HepG2 (cell line): ENCODE measurements at regions not wholly inside any gene's neighbourhood (a gene's known extent, or its start where the extent isn't known, plus 50 kb on each side); places are given as distances from the start of the nearest gene placed in this dataset.

Source experiments
- ATAC-seq: fragments of 200-7000 bp; cut with Tn5 transposase; 3 replicates; pipeline ENCODE4 v1.9.1; 2020; ENCODE audit warnings: mild to moderate bottlenecking, moderate library complexity
- BruUV-seq: library from RNA; stranded (reverse); fragments of 400-500 nt; replicated peaks from 2 replicates; lab custom pipeline; 2021; lab: Mats Ljungman, UMichigan
- CTCF ChIA-PET: fragments of 300-600 bp; formaldehyde crosslinking; extraction: SDS; loops from one replicate; lab custom pipeline; 2021; ENCODE audit warnings: low total read pairs, inconsistent platforms, low intra/inter-chr PET ratio; lab: Yijun Ruan, JAX
- POLR2A ChIA-PET: fragments of 350-600 bp; sonication (Branson Sonifier 250); formaldehyde crosslinking; loops from one replicate; lab custom pipeline; 2020; ENCODE audit warnings: antibody characterized with exemption, inconsistent platforms; lab: Yijun Ruan, JAX
- DNase-seq: peaks from one replicate; pipeline ENCODE4 v3.0.0-alpha.2; 2015; ENCODE audit warnings: low spot score
- FAIRE-seq: peaks from 3 replicates; lab custom pipeline; 2011; peaks lifted over from hg19 to GRCh38; lab: Jason Lieb, UNC
- H2AFZ ChIP-seq: one replicate; pipeline ENCODE4 v1.6.1; 2011; ENCODE audit warnings: low read length, inconsistent platforms
- H3K27ac ChIP-seq: fragments of 300-600 bp; 3 replicates; pipeline ENCODE4 v1.8.0; 2011; ENCODE audit warnings: mixed run types, mild to moderate bottlenecking, mixed read lengths, low read length, inconsistent platforms; ENCODE audit not compliant: insufficient read depth; ENCODE audit errors: extremely low read length
- H3K27me3 ChIP-seq, 2 experiments: fragments of 200-600 bp in 1 of 2; 2 replicates in 1 of 2; 3 replicates in 1 of 2; pipeline versions ENCODE4 v1.6.0 to v1.8.0; 2011; ENCODE audit warnings: low read length in 2 of 2, mild to moderate bottlenecking in 2 of 2, moderate library complexity in 2 of 2, inconsistent platforms in 1 of 2; ENCODE audit not compliant: insufficient read depth in 2 of 2, control insufficient read depth in 1 of 2
- H3K36me3 ChIP-seq, 2 experiments: fragments of 200-600 bp in 1 of 2; replicated peaks in 1 of 2; 2 replicates in 1 of 2; 3 replicates in 1 of 2; pipeline versions ENCODE4 v1.5.1 to v1.8.0; 2011; ENCODE audit warnings: low read length in 2 of 2, inconsistent platforms in 1 of 2; ENCODE audit not compliant: insufficient read depth in 2 of 2, control insufficient read depth in 1 of 2
- H3K4me1 ChIP-seq: 2 replicates; pipeline ENCODE4 v1.5.1; 2012; ENCODE audit warnings: low read length, inconsistent platforms; ENCODE audit not compliant: insufficient read depth
- H3K4me2 ChIP-seq: 2 replicates; pipeline ENCODE4 v1.6.0; 2011; ENCODE audit warnings: low read depth, low read length, inconsistent platforms
- H3K4me3 ChIP-seq, 3 experiments: fragments of 200-600 bp in 1 of 3; sonication (generic), shearing (Covaris generic) in 1 of 3; replicated peaks in 1 of 3; 2 replicates each; pipeline ENCODE4 v1.5.1; 2011 to 2016; ENCODE audit warnings: low read length in 3 of 3, inconsistent platforms in 2 of 3, low read depth in 2 of 3, mild to moderate bottlenecking in 2 of 3, control low read depth in 1 of 3, mixed read lengths in 1 of 3; ENCODE audit not compliant: insufficient read depth in 1 of 3
- H3K79me2 ChIP-seq: one replicate; pipeline ENCODE4 v1.6.1; 2011; ENCODE audit warnings: low read length, inconsistent platforms; ENCODE audit not compliant: insufficient read depth
- H3K9ac ChIP-seq: 2 replicates; pipeline ENCODE4 v1.6.0; 2011; ENCODE audit warnings: mild to moderate bottlenecking, low read depth, low read length, inconsistent platforms; ENCODE audit not compliant: insufficient read depth
- H3K9me3 ChIP-seq: 2 replicates; pipeline ENCODE4 v1.5.1; 2012; ENCODE audit warnings: mild to moderate bottlenecking, low read length
- H4K20me1 ChIP-seq: 2 replicates; pipeline ENCODE4 v1.6.0; 2011; ENCODE audit warnings: inconsistent platforms, mild to moderate bottlenecking, low read length, moderate library complexity; ENCODE audit not compliant: insufficient read depth
- ARNT ChIP-seq: fragments of 450-650 bp; IDR thresholded peaks from 2 replicates; pipeline ENCODE4 v1.6.1; 2017
- CHD4 ChIP-seq: fragments of 200-600 bp; sonication (generic); IDR thresholded peaks from 2 replicates; pipeline ENCODE4 v1.7.0; 2017; ENCODE audit warnings: mild to moderate bottlenecking, low read length, borderline replicate concordance
- FOXP1 ChIP-seq, 2 experiments: fragments of 450-650 bp in 1 of 2; IDR thresholded peaks; 2 replicates each; pipeline ENCODE4 v1.6.1; 2017 to 2018; ENCODE audit warnings: antibody characterized with exemption in 1 of 2
- MED13 ChIP-seq: sonication (generic); formaldehyde crosslinking; IDR thresholded peaks from 2 replicates; pipeline ENCODE4 v1.5.0; 2020; ENCODE audit warnings: missing genetic modification reagents
- PHB2 ChIP-seq: fragments of 450-650 bp; IDR thresholded peaks from 2 replicates; pipeline ENCODE4 v1.6.1; 2018; ENCODE audit not compliant: partially characterized antibody
- RCOR2 ChIP-seq: IDR thresholded peaks from 2 replicates; pipeline ENCODE4 v1.6.1; 2016; ENCODE audit warnings: missing biosample characterization, missing genetic modification reagents
- TAF1 ChIP-seq: sonication (generic); formaldehyde crosslinking; IDR thresholded peaks from 2 replicates; pipeline ENCODE4 v1.4.0; 2020; ENCODE audit warnings: missing genetic modification reagents
- YY1 ChIP-seq: IDR thresholded peaks from 2 replicates; pipeline ENCODE4 v1.6.1; 2011; ENCODE audit warnings: low read length, low read depth, moderate library complexity, mild to moderate bottlenecking; ENCODE audit not compliant: insufficient read depth, insufficient replicate concordance
- ZFP36L1 ChIP-seq: sonication (generic); formaldehyde crosslinking; IDR thresholded peaks from 2 replicates; pipeline ENCODE4 v1.8.0; 2022; ENCODE audit warnings: mild to moderate bottlenecking, missing genetic modification reagents, moderate library complexity
- ZNF138 ChIP-seq: sonication (generic); formaldehyde crosslinking; IDR thresholded peaks from 2 replicates; pipeline ENCODE4 v1.5.0; 2020; ENCODE audit warnings: mild to moderate bottlenecking, low read depth, missing genetic modification reagents
- ZNF761 ChIP-seq: sonication (generic); formaldehyde crosslinking; conservative IDR thresholded peaks from 2 replicates; pipeline ENCODE4 v1.4.0; 2020; ENCODE audit warnings: mild to moderate bottlenecking, missing genetic modification reagents
- in situ Hi-C: cut with HindIII; loops from 2 replicates; pipeline ENCODE4 v1.10.0; 2017; ENCODE audit warnings: low pct_unique_long_range_greater_than_20kb; ENCODE audit not compliant: extremely low pct_ligation_motif_present
- intact Hi-C: fragments of 100-400 bp; cut with micrococcal nuclease; formaldehyde crosslinking; loops from one replicate; pipeline ENCODE4 v1.10.0; 2022; ENCODE audit not compliant: unreplicated experiment
- TF ChIP-seq, protein P1 (sequence below): IDR thresholded peaks from 2 replicates; pipeline ENCODE4 v1.6.1; 2018; ENCODE audit warnings: missing genetic modification reagents, mild to moderate bottlenecking, missing compliant biosample characterization
- TF ChIP-seq, protein P2 (sequence below), 2 experiments: IDR thresholded peaks; 2 replicates each; pipeline ENCODE4 v1.6.1; 2011 to 2012; ENCODE audit warnings: low read length in 2 of 2, borderline replicate concordance in 1 of 2, low read depth in 1 of 2, mild to moderate bottlenecking in 1 of 2, moderate library complexity in 1 of 2
- TF ChIP-seq, protein P3 (sequence below): sonication (generic); formaldehyde crosslinking; conservative IDR thresholded peaks from 2 replicates; pipeline ENCODE4 v1.8.1; 2023; ENCODE audit warnings: missing genetic modification reagents
- TF ChIP-seq, protein P4 (sequence below): sonication (generic); formaldehyde crosslinking; IDR thresholded peaks from 2 replicates; pipeline ENCODE4 v1.5.1; 2020; ENCODE audit warnings: mild to moderate bottlenecking, moderate library complexity, missing genetic modification reagents
- TF ChIP-seq, protein P5 (sequence below): sonication (generic); formaldehyde crosslinking; IDR thresholded peaks from 2 replicates; pipeline ENCODE4 v1.5.0; 2020; ENCODE audit warnings: mild to moderate bottlenecking, missing genetic modification reagents

DNA sequence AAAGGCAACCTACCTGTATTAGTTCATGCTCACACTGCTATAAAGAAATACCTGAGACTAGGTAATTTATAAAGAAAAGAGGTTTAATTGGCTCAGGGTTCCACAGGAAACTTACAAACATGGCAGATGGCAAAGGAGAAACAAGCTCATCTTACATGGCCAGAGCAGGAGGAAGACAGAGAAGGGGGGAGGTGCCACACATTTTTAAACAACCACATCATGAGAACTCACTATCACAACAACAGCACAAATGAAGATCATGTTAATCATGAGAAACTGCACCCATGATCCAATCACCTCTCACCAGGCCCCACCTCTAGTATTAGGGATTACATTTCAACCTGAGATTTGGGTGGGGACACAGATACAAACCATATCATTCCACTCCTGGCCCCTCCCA, 90.6 kb upstream of the KCTD3 start:
- H4K20me1 ChIP-seq = no peaks in the 10 kb centered on the region
- POLR2A ChIA-PET = no interaction called here
- ATAC-seq (no peak), DNase-seq (no peak), FAIRE-seq (no peak)
- no peak overlapping the region for H3K4me2 ChIP-seq
- no peaks in the 10 kb centered on the region for H3K36me3 ChIP-seq
- intact Hi-C loops = no loop called here
- H3K4me1 ChIP-seq = no peaks in the 10 kb centered on the region
- in situ Hi-C loops = no loop called here
- H3K9me3 ChIP-seq = no peaks in the 10 kb centered on the region
- H3K27ac ChIP-seq = no peak overlapping the region
- H3K27me3 ChIP-seq = no peaks in the 10 kb centered on the region
- H3K9ac ChIP-seq = no peak overlapping the region
- no peaks in the 10 kb centered on the region for H3K79me2 ChIP-seq
- no TSS peak for BruUV-seq
- no peak overlapping the region for H2AFZ ChIP-seq
- no peak overlapping the region for H3K4me3 ChIP-seq
- CTCF ChIA-PET = no interaction called here
- TF ChIP-seq FOXP1 (IDR thresholded peaks at IDR 0.05) = no peak
- no peak for TF ChIP-seq FOXP1 (CRISPR knock-in tag; IDR thresholded peaks at IDR 0.05)
- no peak for TF ChIP-seq ARNT
- TF ChIP-seq, protein P1, sequence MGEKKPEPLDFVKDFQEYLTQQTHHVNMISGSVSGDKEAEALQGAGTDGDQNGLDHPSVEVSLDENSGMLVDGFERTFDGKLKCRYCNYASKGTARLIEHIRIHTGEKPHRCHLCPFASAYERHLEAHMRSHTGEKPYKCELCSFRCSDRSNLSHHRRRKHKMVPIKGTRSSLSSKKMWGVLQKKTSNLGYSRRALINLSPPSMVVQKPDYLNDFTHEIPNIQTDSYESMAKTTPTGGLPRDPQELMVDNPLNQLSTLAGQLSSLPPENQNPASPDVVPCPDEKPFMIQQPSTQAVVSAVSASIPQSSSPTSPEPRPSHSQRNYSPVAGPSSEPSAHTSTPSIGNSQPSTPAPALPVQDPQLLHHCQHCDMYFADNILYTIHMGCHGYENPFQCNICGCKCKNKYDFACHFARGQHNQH (CRISPR knock-in tag) = no peak
- no peak for TF ChIP-seq CHD4
- no peak for TF ChIP-seq ZNF761 (CRISPR knock-in tag)
- no peak for TF ChIP-seq MED13 (CRISPR knock-in tag)
- no peak for TF ChIP-seq ZNF138 (CRISPR knock-in tag)
- no peak for TF ChIP-seq PHB2
- no peak for TF ChIP-seq RCOR2
- TF ChIP-seq, protein P2, sequence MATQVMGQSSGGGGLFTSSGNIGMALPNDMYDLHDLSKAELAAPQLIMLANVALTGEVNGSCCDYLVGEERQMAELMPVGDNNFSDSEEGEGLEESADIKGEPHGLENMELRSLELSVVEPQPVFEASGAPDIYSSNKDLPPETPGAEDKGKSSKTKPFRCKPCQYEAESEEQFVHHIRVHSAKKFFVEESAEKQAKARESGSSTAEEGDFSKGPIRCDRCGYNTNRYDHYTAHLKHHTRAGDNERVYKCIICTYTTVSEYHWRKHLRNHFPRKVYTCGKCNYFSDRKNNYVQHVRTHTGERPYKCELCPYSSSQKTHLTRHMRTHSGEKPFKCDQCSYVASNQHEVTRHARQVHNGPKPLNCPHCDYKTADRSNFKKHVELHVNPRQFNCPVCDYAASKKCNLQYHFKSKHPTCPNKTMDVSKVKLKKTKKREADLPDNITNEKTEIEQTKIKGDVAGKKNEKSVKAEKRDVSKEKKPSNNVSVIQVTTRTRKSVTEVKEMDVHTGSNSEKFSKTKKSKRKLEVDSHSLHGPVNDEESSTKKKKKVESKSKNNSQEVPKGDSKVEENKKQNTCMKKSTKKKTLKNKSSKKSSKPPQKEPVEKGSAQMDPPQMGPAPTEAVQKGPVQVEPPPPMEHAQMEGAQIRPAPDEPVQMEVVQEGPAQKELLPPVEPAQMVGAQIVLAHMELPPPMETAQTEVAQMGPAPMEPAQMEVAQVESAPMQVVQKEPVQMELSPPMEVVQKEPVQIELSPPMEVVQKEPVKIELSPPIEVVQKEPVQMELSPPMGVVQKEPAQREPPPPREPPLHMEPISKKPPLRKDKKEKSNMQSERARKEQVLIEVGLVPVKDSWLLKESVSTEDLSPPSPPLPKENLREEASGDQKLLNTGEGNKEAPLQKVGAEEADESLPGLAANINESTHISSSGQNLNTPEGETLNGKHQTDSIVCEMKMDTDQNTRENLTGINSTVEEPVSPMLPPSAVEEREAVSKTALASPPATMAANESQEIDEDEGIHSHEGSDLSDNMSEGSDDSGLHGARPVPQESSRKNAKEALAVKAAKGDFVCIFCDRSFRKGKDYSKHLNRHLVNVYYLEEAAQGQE (IDR thresholded peaks at IDR 0.05; ENCODE audit: borderline replicate concordance in 1 of 2, low read depth in 1 of 2, low read length in 2 of 2) = no peak
- TF ChIP-seq, protein P3, sequence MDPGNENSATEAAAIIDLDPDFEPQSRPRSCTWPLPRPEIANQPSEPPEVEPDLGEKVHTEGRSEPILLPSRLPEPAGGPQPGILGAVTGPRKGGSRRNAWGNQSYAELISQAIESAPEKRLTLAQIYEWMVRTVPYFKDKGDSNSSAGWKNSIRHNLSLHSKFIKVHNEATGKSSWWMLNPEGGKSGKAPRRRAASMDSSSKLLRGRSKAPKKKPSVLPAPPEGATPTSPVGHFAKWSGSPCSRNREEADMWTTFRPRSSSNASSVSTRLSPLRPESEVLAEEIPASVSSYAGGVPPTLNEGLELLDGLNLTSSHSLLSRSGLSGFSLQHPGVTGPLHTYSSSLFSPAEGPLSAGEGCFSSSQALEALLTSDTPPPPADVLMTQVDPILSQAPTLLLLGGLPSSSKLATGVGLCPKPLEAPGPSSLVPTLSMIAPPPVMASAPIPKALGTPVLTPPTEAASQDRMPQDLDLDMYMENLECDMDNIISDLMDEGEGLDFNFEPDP (CRISPR knock-in tag) = no peak
- TF ChIP-seq YY1 = no peak
- TF ChIP-seq ZFP36L1 = no peak
- TF ChIP-seq TAF1 (CRISPR knock-in tag) = no peak
- TF ChIP-seq, protein P4, sequence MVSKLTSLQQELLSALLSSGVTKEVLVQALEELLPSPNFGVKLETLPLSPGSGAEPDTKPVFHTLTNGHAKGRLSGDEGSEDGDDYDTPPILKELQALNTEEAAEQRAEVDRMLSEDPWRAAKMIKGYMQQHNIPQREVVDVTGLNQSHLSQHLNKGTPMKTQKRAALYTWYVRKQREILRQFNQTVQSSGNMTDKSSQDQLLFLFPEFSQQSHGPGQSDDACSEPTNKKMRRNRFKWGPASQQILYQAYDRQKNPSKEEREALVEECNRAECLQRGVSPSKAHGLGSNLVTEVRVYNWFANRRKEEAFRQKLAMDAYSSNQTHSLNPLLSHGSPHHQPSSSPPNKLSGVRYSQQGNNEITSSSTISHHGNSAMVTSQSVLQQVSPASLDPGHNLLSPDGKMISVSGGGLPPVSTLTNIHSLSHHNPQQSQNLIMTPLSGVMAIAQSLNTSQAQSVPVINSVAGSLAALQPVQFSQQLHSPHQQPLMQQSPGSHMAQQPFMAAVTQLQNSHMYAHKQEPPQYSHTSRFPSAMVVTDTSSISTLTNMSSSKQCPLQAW (CRISPR knock-in tag) = no peak
- TF ChIP-seq, protein P5, sequence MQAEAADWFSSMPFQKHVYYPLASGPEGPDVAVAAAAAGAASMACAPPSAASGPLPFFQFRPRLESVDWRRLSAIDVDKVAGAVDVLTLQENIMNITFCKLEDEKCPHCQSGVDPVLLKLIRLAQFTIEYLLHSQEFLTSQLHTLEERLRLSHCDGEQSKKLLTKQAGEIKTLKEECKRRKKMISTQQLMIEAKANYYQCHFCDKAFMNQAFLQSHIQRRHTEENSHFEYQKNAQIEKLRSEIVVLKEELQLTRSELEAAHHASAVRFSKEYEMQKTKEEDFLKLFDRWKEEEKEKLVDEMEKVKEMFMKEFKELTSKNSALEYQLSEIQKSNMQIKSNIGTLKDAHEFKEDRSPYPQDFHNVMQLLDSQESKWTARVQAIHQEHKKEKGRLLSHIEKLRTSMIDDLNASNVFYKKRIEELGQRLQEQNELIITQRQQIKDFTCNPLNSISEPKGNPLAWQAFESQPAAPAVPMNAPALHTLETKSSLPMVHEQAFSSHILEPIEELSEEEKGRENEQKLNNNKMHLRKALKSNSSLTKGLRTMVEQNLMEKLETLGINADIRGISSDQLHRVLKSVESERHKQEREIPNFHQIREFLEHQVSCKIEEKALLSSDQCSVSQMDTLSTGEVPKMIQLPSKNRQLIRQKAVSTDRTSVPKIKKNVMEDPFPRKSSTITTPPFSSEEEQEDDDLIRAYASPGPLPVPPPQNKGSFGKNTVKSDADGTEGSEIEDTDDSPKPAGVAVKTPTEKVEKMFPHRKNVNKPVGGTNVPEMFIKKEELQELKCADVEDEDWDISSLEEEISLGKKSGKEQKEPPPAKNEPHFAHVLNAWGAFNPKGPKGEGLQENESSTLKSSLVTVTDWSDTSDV (CRISPR knock-in tag) = no peak
